Astrocyte of the cerebellum (primary cell): ENCODE measurements at regions not wholly inside any gene's neighbourhood (a gene's known extent, or its start where the extent isn't known, plus 50 kb on each side); places are given as distances from the start of the nearest gene placed in this dataset.

ENCODE experiments used
- DNase-seq: peaks from one replicate; pipeline ENCODE4 v3.0.0-alpha.2; 2011; ENCODE audit warnings: low read depth
- H3K4me3 ChIP-seq: 2 replicates; pipeline ENCODE4 v1.5.1; 2011; ENCODE audit warnings: mild to moderate bottlenecking, low read depth, low read length, moderate library complexity
- in situ Hi-C: cut with HindIII; loops from 2 replicates; pipeline ENCODE4 v1.10.0; 2017; ENCODE audit warnings: low sequenced_read_pairs
- TF ChIP-seq, protein P1 (sequence below): IDR thresholded peaks from 2 replicates; pipeline ENCODE4 v1.5.1; 2012; ENCODE audit warnings: low read length, low read depth, moderate library complexity, mild to moderate bottlenecking; ENCODE audit errors: missing control alignments

DNA sequence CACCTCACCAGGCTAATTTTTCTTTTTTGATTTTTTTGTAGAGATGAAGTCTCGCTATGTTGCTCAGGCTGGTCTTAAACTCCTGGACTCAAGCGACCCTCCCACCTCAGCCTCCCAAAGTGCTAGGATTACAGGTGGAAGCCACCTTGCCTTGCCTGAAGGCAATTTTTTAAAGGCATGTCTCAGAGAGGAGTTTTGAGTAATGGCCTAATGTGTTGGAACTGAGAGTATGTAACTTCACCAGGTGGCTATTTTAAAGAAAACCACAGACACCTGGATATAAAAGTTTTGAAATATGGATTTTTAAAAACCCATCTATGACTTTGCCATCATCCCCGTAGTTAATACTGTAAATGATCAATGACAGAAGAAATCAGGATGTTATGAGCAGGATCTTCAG is 119.8 kb upstream of the ATP8B1 start:
- no peak for DNase-seq
- H3K4me3 ChIP-seq, result no peak overlapping the region
- in situ Hi-C loops, result no loop called here
- TF ChIP-seq, protein P1, sequence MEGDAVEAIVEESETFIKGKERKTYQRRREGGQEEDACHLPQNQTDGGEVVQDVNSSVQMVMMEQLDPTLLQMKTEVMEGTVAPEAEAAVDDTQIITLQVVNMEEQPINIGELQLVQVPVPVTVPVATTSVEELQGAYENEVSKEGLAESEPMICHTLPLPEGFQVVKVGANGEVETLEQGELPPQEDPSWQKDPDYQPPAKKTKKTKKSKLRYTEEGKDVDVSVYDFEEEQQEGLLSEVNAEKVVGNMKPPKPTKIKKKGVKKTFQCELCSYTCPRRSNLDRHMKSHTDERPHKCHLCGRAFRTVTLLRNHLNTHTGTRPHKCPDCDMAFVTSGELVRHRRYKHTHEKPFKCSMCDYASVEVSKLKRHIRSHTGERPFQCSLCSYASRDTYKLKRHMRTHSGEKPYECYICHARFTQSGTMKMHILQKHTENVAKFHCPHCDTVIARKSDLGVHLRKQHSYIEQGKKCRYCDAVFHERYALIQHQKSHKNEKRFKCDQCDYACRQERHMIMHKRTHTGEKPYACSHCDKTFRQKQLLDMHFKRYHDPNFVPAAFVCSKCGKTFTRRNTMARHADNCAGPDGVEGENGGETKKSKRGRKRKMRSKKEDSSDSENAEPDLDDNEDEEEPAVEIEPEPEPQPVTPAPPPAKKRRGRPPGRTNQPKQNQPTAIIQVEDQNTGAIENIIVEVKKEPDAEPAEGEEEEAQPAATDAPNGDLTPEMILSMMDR, result no peak

DNA sequence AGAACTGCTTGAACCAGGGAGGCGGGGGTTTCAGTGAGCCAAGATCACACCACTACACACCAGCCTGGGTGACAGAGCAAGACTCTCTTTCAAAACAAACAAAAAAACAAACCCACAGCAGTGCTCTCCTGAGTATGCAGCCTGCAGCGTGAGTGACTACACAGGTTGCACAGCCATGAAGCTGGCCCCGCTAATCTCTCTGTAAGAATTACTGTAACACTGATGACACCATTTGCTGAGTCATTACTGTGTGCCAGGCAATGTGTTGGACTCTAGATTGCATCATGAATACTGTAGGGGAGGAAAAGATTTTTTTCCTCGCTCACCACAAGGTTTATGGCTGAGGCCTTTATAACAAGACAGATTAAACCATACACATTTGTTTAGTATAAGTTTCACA is 118.6 kb upstream of the ATP8B1 start:
- TF ChIP-seq, protein P1, result no peak
- H3K4me3 ChIP-seq, result no peak overlapping the region
- in situ Hi-C loops, result no loop called here
- no peak for DNase-seq

DNA sequence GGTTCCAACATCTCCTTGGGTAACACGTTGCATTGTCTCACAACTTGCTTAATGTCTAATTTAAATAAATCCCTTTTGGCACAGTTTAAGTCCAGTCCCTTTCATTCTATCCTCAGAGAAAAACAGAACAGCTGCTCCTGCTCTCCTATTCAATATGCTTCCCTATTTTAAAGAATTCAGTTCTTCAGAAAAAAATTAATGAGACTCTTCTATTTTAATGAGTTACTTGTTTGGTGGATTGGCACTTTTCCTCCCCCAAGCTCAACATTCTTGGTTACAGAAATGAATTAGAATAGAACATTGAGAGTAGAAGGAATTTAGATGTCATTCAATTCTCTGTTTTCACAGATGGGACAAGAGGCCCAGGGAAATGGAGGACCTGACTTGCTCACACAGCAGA is 116.9 kb upstream of the ATP8B1 start:
- TF ChIP-seq, protein P1, result no peak
- in situ Hi-C loops, result no loop called here
- no peak overlapping the region for H3K4me3 ChIP-seq
- no peak for DNase-seq

DNA sequence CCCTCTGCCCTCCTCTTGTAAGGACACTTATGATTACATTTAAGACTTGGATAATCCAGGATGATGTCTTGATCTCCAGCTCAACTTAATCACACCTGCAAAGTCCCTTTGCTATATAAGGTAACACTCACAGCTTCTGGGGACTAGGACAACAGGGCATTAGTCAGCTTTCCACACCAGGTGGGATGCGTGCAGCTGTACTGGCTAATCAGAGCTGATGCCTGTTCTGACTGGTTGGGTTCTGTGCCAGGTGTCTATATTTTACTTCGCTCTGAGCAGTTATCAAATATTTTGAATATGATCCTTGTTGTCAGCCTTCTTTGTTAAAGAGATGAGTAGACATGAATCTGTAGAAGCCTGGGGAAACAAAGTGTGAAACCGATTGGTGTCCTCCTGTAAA is 115.5 kb upstream of the ATP8B1 start:
- H3K4me3 ChIP-seq, result no peak overlapping the region
- TF ChIP-seq, protein P1, result no peak
- DNase-seq, result no peak
- in situ Hi-C loops, result no loop called here

DNA sequence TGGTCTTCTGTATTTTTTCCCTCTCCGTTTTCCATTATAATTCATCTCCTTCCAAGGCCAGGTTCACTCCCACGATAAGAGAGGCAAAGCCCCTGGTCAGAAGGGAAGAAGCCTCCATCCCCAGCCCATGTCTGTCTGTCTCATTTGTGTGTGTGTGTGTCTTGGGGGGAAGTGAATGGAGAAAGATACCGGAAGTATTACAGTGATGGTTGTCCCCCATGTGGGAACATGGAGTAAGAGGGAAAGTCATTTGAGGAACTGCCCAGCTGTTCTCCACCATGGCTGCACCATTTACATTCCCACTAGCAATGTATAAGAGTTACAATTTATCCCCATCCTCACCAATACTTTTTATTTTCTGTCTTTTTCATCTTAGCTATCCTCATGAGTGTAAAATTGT is 113.6 kb upstream of the ATP8B1 start:
- TF ChIP-seq, protein P1, result no peak
- in situ Hi-C loops, result no loop called here
- DNase-seq, result no peak
- no peak overlapping the region for H3K4me3 ChIP-seq

DNA sequence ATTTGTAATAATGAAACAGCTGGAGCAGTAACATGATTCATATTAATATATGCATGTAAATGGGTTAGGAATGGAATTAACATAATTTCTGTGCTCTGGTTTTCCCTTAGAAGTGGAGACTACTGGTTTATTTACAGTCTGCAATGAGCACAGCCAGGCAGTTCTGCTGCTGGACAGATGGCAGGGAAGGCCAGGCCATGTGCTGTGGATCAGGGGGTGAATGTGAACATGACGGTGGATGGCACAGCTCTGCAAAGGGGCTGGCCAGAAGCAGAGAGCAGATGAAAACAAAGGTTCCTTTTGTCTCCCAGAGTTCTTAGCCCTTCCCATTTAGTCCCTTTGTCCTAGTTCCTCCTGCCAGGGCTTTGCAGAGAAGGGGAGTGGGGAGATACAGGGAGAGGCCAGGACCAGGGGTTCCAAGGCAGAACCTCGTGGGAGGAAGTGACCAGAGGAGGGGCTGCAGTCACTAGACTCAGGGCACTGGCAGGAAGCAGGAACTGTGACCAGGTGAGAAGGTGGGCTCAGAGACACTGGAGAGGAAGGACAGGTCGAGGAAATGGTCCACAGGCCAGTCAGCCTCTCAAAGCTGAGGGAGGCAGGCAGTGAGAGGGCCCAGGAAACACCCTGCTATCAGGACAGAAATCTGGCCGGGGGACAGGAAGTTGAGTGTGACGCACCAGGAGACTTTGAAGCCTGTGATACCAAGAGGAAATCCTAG is 112.9 kb upstream of the ATP8B1 start:
- DNase-seq, result no peak

More for the DNA sequence above, 112.9 kb upstream of the ATP8B1 start:
- H3K4me3 ChIP-seq, result no peak overlapping the region
- in situ Hi-C loops, result no loop called here
- TF ChIP-seq, protein P1, result no peak
